BE2C (cell line): ENCODE measurements at regions not wholly inside any gene's neighbourhood (a gene's known extent, or its start where the extent isn't known, plus 50 kb on each side); places are given as distances from the start of the nearest gene placed in this dataset.

Experiments used
- DNase-seq: peaks from one replicate; pipeline ENCODE4 v3.0.0-alpha.2; 2020
- H3K27me3 ChIP-seq: fragments of 250-450 bp; sonication (Bioruptor Pico); 2 replicates; pipeline ENCODE4 v1.5.1; 2020; ENCODE audit warnings: mild to moderate bottlenecking
- H3K36me3 ChIP-seq: fragments of 250-450 bp; sonication (Bioruptor Pico); 2 replicates; pipeline ENCODE4 v1.5.1; 2020; ENCODE audit warnings: mild to moderate bottlenecking
- H3K4me1 ChIP-seq: fragments of 250-450 bp; sonication (Bioruptor Pico); 2 replicates; pipeline ENCODE4 v1.5.1; 2020
- H3K4me3 ChIP-seq: 2 replicates; pipeline ENCODE4 v1.5.1; 2011; ENCODE audit warnings: low read depth, low read length
- H3K9me3 ChIP-seq: fragments of 250-450 bp; sonication (Bioruptor Pico); 2 replicates; pipeline ENCODE4 v1.5.1; 2020
- CTCF ChIP-seq: IDR thresholded peaks from 2 replicates; pipeline ENCODE4 v1.5.1; 2012; ENCODE audit warnings: mild to moderate bottlenecking, low read depth, low read length

GRCh38 chr3:187966636-187967406 is 187.1 kb upstream of the LPP start:
- H3K4me3 ChIP-seq: no peak overlapping the region
- no peaks in the 10 kb centered on the region for H3K27me3 ChIP-seq
- DNase-seq: no peak
- TF ChIP-seq CTCF: no peak
- H3K9me3 ChIP-seq: no peaks in the 10 kb centered on the region
- no peaks in the 10 kb centered on the region for H3K36me3 ChIP-seq
- H3K4me1 ChIP-seq: no peaks in the 10 kb centered on the region

- Histone ChIP-seq H3K9me3 (no peaks in the 10 kb centered on the region), H3K36me3 (no peaks in the 10 kb centered on the region), H3K4me3 (no peak overlapping the region), H3K4me1 (no peaks in the 10 kb centered on the region), H3K27me3 (no peaks in the 10 kb centered on the region)
- no peak for TF ChIP-seq CTCF
- DNase-seq: no peak
Observed at GRCh38 chr3:187967993-187968392, 186.0 kb upstream of the LPP start.

- Histone ChIP-seq H3K4me1 (no peaks in the 10 kb centered on the region), H3K9me3 (no peaks in the 10 kb centered on the region), H3K27me3 (no peaks in the 10 kb centered on the region), H3K36me3 (no peaks in the 10 kb centered on the region), H3K4me3 (no peak overlapping the region)
- TF ChIP-seq CTCF: no peak
- no peak for DNase-seq
Observed at GRCh38 chr3:187968883-187969580, 184.9 kb upstream of the LPP start.

- no peak overlapping the region for H3K4me3 ChIP-seq
- no peaks in the 10 kb centered on the region for H3K9me3 ChIP-seq
- H3K36me3 ChIP-seq: no peaks in the 10 kb centered on the region
- no peak for TF ChIP-seq CTCF
- no peaks in the 10 kb centered on the region for H3K4me1 ChIP-seq
- no peaks in the 10 kb centered on the region for H3K27me3 ChIP-seq
- DNase-seq: no peak
Observed at GRCh38 chr3:187969581-187969950, 184.4 kb upstream of the LPP start.

- no peak overlapping the region for H3K4me3 ChIP-seq
- no peaks in the 10 kb centered on the region for H3K27me3 ChIP-seq
- no peaks in the 10 kb centered on the region for H3K9me3 ChIP-seq
- TF ChIP-seq CTCF: no peak
- H3K36me3 ChIP-seq: no peaks in the 10 kb centered on the region
- DNase-seq: no peak
- H3K4me1 ChIP-seq: no peaks in the 10 kb centered on the region
Observed at GRCh38 chr3:187970106-187970505, 183.9 kb upstream of the LPP start.

GRCh38 chr3:187971629-187972028 is 182.3 kb upstream of the LPP start:
- H3K36me3 ChIP-seq: no peaks in the 10 kb centered on the region
- no peak for TF ChIP-seq CTCF
- no peaks in the 10 kb centered on the region for H3K4me1 ChIP-seq
- DNase-seq: no peak
- H3K4me3 ChIP-seq: no peak overlapping the region
- H3K27me3 ChIP-seq: no peaks in the 10 kb centered on the region
- H3K9me3 ChIP-seq: no peaks in the 10 kb centered on the region
